ENCODE measurements at regions not wholly inside any gene's neighbourhood (a gene's known extent, or its start where the extent isn't known, plus 50 kb on each side); places are given as distances from the start of the nearest gene placed in this dataset.
"Not testable (repeated sequence)": the region's sequence is repeated elsewhere in the genome, so short reads cannot be mapped to it uniquely, and the experiment has no call there.

- no peak for DNase-seq
These were observed 126.5 kb upstream of the MTPN start for GRCh38 chr7:136103545-136104268.

GRCh38 chr7:136102881-136103280, 125.7 kb upstream of the MTPN start:
- DNase-seq = no peak

GRCh38 chr7:136092714-136093113, 115.6 kb upstream of the MTPN start:
- DNase-seq = not testable (repeated sequence)

- no peak for DNase-seq
These were observed 110.7 kb upstream of the MTPN start for GRCh38 chr7:136087881-136088280.

GRCh38 chr7:136086712-136087111, 109.6 kb upstream of the MTPN start:
- peak; percentile 62 for DNase-seq

- DNase-seq = no peak
These were observed 102.8 kb upstream of the MTPN start for GRCh38 chr7:136079934-136080333.

GRCh38 chr7:136079478-136079892, 102.3 kb upstream of the MTPN start:
- DNase-seq = no peak

GRCh38 chr7:136079066-136079465, 101.9 kb upstream of the MTPN start:
- DNase-seq = no peak

GRCh38 chr7:136078630-136079029, 101.5 kb upstream of the MTPN start:
- no peak for DNase-seq

GRCh38 chr7:136076954-136077353, 99.8 kb upstream of the MTPN start:
- DNase-seq = no peak

- DNase-seq = no peak
These were observed 97.7 kb upstream of the MTPN start for GRCh38 chr7:136074843-136075242.

- no peak for DNase-seq
These were observed 95.3 kb upstream of the MTPN start for GRCh38 chr7:136072447-136072846.

- no peak for DNase-seq
These were observed 93.8 kb upstream of the MTPN start for GRCh38 chr7:136070736-136071505.

GRCh38 chr7:136069840-136070529, 92.8 kb upstream of the MTPN start:
- no peak for DNase-seq

- no peak for DNase-seq
These were observed 90.1 kb upstream of the MTPN start for GRCh38 chr7:136067277-136067676.

GRCh38 chr7:136066304-136067143, 89.4 kb upstream of the MTPN start:
- no peak for DNase-seq

- no peak for DNase-seq
These were observed 87.6 kb upstream of the MTPN start for GRCh38 chr7:136064627-136065237.

GRCh38 chr7:136064081-136064480, 86.9 kb upstream of the MTPN start:
- DNase-seq = no peak

- no peak for DNase-seq
These were observed 86.1 kb upstream of the MTPN start for GRCh38 chr7:136063326-136063666.

- DNase-seq = no peak
These were observed 85.6 kb upstream of the MTPN start for GRCh38 chr7:136062625-136063325.

- DNase-seq = no peak
These were observed 84.3 kb upstream of the MTPN start for GRCh38 chr7:136061433-136061832.

- no peak for DNase-seq
These were observed 81.4 kb upstream of the MTPN start for GRCh38 chr7:136058546-136058945.
